Karpas-422 (cell line): ENCODE measurements at regions not wholly inside any gene's neighbourhood (a gene's known extent, or its start where the extent isn't known, plus 50 kb on each side); places are given as distances from the start of the nearest gene placed in this dataset.

ENCODE experiments used
- DNase-seq: peaks from one replicate; pipeline ENCODE4 v3.0.0-alpha.2; 2015
- H2AFZ ChIP-seq: fragments of 200-600 bp; sonication (generic); 2 replicates; pipeline ENCODE4 v1.6.1; 2014; ENCODE audit warnings: antibody characterized with exemption, low read length, mixed read lengths
- H3K27ac ChIP-seq: fragments of 200-600 bp; sonication (generic); 2 replicates; pipeline ENCODE4 v1.5.1; 2014; ENCODE audit warnings: mild to moderate bottlenecking, low read length, moderate library complexity
- H3K27me3 ChIP-seq: fragments of 200-600 bp; sonication (generic); 2 replicates; pipeline ENCODE4 v1.6.1; 2014; ENCODE audit warnings: low read length, mixed read lengths
- H3K36me3 ChIP-seq: fragments of 200-600 bp; sonication (generic); 2 replicates; pipeline ENCODE4 v1.6.1; 2014; ENCODE audit warnings: low read length, mixed read lengths; ENCODE audit not compliant: insufficient read depth
- H3K4me1 ChIP-seq: fragments of 200-600 bp; sonication (generic); 2 replicates; pipeline ENCODE4 v1.6.1; 2014; ENCODE audit warnings: mild to moderate bottlenecking, low read length, mixed read lengths
- H3K4me2 ChIP-seq: fragments of 200-600 bp; sonication (generic); 2 replicates; pipeline ENCODE4 v1.6.1; 2014; ENCODE audit warnings: low read length, low read depth, mild to moderate bottlenecking; ENCODE audit not compliant: poor library complexity, severe bottlenecking
- H3K4me3 ChIP-seq: fragments of 200-600 bp; sonication (generic); 2 replicates; pipeline ENCODE4 v1.5.1; 2014; ENCODE audit warnings: mild to moderate bottlenecking, antibody characterized with exemption, low read length, mixed read lengths
- H3K79me2 ChIP-seq: fragments of 200-600 bp; sonication (generic); 2 replicates; pipeline ENCODE4 v1.6.1; 2014; ENCODE audit warnings: mild to moderate bottlenecking, low read length, mixed read lengths
- H3K9ac ChIP-seq: fragments of 200-600 bp; sonication (generic); 2 replicates; pipeline ENCODE4 v1.6.0; 2014; ENCODE audit warnings: low read length
- H3K9me2 ChIP-seq: fragments of 200-600 bp; sonication (generic), shearing (Covaris generic); replicated peaks from 2 replicates; pipeline ENCODE4 v1.6.0; 2014; ENCODE audit warnings: mild to moderate bottlenecking, low read length, moderate library complexity; ENCODE audit not compliant: insufficient read depth
- H3K9me3 ChIP-seq: fragments of 300-700, 200-600 bp; sonication (generic); 2 replicates; pipeline ENCODE4 v1.6.1; 2014; ENCODE audit warnings: low read length, mixed read lengths
- H4K20me1 ChIP-seq: fragments of 200-600 bp; sonication (generic); 2 replicates; pipeline ENCODE4 v1.6.1; 2014; ENCODE audit warnings: mild to moderate bottlenecking, antibody characterized with exemption, low read length, low read depth; ENCODE audit not compliant: insufficient read depth

DNA sequence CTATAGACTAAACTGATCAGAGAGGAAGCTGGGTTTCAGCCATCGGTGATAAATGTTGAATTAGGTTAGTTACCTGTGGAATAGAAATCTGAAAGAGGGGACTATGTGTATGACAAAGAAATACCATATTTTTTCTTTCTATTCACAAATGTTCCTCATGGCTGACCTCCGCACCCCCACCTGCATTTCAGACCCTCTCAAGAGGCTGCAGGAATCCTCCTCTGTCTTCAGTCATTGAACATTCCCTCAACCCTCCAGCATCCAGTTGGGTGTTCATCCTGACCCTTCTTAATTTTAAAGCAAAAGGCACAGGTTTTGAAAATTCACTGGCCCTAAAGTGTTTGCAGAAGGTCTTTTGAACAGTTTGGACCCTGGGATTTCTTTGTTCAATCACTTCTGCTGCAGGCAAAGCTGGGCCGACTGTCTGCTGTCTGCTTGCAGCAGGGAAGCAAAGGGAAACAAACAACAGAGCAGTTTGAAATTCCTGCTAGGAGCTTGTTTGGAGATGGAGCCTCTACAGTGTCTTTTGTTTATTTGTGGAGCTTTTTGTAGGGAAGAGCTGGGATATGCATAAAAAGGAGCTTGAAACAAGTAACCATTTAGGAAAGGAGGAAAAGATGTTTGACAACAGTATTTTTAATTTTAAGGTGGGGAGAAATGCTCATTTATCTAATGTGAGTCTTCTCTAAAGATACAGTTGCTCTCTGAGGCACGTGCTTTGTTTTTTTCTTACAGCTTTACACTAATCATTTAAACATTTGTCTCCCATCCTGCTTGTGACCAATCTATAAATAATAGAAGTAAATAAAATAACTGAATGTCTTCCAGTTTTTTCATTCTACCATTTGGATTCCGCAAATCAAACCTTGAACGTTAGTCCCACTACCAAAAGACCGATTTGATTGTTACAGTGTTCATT, 213.3 kb upstream of the MMADHC start:
- DNase-seq = no peak
- Histone ChIP-seq H3K9ac (no peak overlapping the region), H3K36me3 (no peaks in the 10 kb centered on the region), H3K4me2 (no peak overlapping the region), H4K20me1 (no peaks in the 10 kb centered on the region), H2AFZ (no peak overlapping the region), H3K9me2 (no peaks in the 10 kb centered on the region), H3K4me1 (no peaks in the 10 kb centered on the region), H3K9me3 (no peaks in the 10 kb centered on the region), H3K27me3 (no peaks in the 10 kb centered on the region), H3K4me3 (no peak overlapping the region), H3K27ac (no peak overlapping the region), H3K79me2 (no peaks in the 10 kb centered on the region)

DNA sequence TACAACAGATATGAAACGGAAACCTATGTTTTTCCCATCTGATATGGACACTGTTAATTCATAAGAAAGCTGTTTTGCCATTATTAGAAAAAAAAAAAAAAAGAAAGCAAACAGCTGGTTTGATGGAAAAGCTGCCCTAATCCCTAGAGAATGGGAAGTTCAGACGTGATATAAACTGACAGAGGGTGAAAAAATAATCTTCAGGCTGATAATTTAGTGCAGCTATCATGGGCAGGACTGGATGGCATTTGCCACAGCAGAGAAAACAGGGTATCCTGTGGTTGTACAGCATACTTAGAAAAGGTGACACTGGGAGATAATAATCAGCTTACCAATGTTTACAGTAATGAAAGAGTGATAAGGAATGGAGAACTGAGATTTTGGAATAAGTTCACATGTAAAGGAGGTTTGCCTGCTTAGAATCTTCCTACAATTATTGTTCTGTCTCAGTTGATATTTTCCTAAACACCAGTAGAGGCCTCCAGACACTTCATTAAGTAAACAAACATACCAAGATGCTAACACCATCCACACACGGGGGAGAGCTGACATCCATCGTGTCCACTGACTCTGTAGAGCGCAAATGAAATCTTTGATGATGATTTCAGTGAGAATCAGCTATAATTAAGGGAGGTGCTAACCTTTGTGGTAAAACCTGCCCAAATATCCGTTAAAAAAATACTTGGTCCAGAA, 211.6 kb upstream of the MMADHC start:
- no peak overlapping the region for H2AFZ ChIP-seq
- no peak overlapping the region for H3K27ac ChIP-seq
- H3K4me2 ChIP-seq = no peak overlapping the region
- no peaks in the 10 kb centered on the region for H3K9me3 ChIP-seq
- no peak overlapping the region for H3K9ac ChIP-seq
- no peaks in the 10 kb centered on the region for H3K4me1 ChIP-seq
- H4K20me1 ChIP-seq = no peaks in the 10 kb centered on the region
- no peaks in the 10 kb centered on the region for H3K27me3 ChIP-seq
- no peaks in the 10 kb centered on the region for H3K9me2 ChIP-seq
- H3K4me3 ChIP-seq = no peak overlapping the region
- no peaks in the 10 kb centered on the region for H3K36me3 ChIP-seq
- DNase-seq = no peak
- no peaks in the 10 kb centered on the region for H3K79me2 ChIP-seq

DNA sequence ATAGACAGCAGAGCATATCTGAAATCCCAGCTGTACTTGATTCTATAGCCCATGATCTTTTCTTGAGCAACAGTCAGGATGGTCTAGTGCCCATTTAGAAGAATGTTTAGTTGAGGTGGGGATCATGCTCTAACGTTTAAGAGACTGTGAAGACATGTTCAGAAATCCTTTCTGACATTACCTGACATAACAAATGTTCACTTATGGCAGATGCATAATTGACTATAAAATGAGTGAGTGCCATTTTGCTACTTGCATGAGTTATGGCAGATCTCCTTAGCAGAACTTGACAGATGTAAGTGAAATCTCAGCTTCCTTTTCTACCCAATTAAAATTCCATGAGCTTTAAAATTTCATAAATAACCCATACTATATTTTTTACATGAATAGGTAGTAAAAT, 209.5 kb upstream of the MMADHC start:
- Histone ChIP-seq H3K27me3 (no peaks in the 10 kb centered on the region), H3K4me2 (no peak overlapping the region), H3K4me3 (no peak overlapping the region), H3K79me2 (no peaks in the 10 kb centered on the region), H3K9me3 (no peaks in the 10 kb centered on the region), H3K36me3 (no peaks in the 10 kb centered on the region), H3K4me1 (no peaks in the 10 kb centered on the region), H2AFZ (no peak overlapping the region), H3K9me2 (no peaks in the 10 kb centered on the region), H4K20me1 (no peaks in the 10 kb centered on the region), H3K9ac (no peak overlapping the region), H3K27ac (no peak overlapping the region)
- DNase-seq = no peak

DNA sequence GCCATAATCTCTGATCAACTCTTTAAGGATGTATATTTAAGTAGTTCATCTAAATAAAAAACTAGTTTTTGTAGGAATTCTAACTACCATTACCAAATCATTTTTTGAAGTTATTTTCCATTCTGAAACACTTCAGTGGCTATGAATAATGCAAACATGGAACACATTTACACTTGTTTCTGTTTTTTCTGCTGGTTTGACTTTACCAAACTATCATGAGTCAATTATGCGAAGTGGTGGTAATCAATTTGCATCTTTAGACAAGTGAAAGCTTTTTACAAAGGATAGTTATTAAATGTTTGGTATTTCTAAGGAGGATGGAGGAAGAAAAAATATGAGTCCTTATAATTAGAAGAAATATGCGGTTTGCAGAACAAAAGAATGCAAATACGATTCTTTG, 202.0 kb upstream of the MMADHC start:
- Histone ChIP-seq H3K27ac (no peak overlapping the region), H3K4me1 (no peaks in the 10 kb centered on the region), H3K9me2 (no peaks in the 10 kb centered on the region), H2AFZ (no peak overlapping the region), H3K27me3 (no peaks in the 10 kb centered on the region), H3K36me3 (no peaks in the 10 kb centered on the region), H3K79me2 (no peaks in the 10 kb centered on the region), H3K9me3 (no peaks in the 10 kb centered on the region; the same call in 1 of the 2 replicates), H4K20me1 (no peaks in the 10 kb centered on the region), H3K4me2 (no peak overlapping the region), H3K4me3 (no peak overlapping the region), H3K9ac (no peak overlapping the region)
- DNase-seq = no peak

DNA sequence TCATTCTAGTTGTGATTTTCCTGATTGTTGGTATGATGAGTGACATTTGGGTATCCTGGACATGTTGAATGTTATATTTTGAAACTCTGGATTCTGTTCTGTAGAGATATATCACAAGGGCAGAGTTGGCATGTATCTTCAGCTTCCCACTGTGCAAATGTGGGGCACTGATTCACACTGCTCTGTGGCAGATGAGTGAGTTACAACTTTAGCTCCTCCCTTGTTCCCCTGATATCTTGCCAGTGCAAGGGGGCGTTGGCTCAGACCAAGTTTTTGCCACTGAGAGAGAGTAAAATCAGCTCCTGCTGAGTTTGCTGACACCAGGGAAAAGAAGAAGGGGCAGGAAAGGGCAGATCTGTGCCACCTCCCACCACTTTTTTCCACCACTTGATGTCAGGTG, 199.6 kb upstream of the MMADHC start:
- Histone ChIP-seq H3K27ac (no peak overlapping the region), H3K27me3 (no peaks in the 10 kb centered on the region), H4K20me1 (no peaks in the 10 kb centered on the region), H2AFZ (no peak overlapping the region), H3K79me2 (no peaks in the 10 kb centered on the region), H3K9me3 (no peaks in the 10 kb centered on the region; the same call in 1 of the 2 replicates), H3K36me3 (no peaks in the 10 kb centered on the region), H3K9me2 (no peaks in the 10 kb centered on the region), H3K4me3 (no peak overlapping the region), H3K9ac (no peak overlapping the region), H3K4me2 (no peak overlapping the region), H3K4me1 (no peaks in the 10 kb centered on the region)
- no peak for DNase-seq

DNA sequence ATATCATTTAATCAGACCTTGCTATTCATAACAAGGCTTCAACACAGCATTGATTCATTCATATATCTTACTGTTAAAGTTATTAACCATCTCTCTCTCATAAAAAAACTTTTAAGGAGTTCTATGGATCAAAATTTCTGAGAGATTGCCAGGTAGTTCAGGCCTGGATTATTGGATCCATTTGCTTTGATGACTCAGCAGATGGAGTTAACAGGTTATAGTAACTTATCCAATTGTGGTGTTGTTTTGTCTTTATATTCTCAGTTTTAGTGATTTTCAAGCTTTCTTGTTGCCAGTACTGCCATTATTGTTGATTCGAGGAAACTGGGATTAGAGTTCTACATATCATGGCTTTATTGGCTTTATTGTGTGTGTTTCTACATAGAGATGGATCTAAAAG, 195.7 kb upstream of the MMADHC start:
- DNase-seq = no peak
- no peaks in the 10 kb centered on the region for H4K20me1 ChIP-seq
- no peaks in the 10 kb centered on the region for H3K9me3 ChIP-seq
- no peak overlapping the region for H2AFZ ChIP-seq
- H3K4me1 ChIP-seq = no peaks in the 10 kb centered on the region
- H3K27me3 ChIP-seq = no peaks in the 10 kb centered on the region
- no peaks in the 10 kb centered on the region for H3K36me3 ChIP-seq
- H3K4me3 ChIP-seq = no peak overlapping the region
- H3K79me2 ChIP-seq = no peaks in the 10 kb centered on the region
- no peaks in the 10 kb centered on the region for H3K9me2 ChIP-seq
- no peak overlapping the region for H3K4me2 ChIP-seq
- H3K27ac ChIP-seq = no peak overlapping the region
- H3K9ac ChIP-seq = no peak overlapping the region

DNA sequence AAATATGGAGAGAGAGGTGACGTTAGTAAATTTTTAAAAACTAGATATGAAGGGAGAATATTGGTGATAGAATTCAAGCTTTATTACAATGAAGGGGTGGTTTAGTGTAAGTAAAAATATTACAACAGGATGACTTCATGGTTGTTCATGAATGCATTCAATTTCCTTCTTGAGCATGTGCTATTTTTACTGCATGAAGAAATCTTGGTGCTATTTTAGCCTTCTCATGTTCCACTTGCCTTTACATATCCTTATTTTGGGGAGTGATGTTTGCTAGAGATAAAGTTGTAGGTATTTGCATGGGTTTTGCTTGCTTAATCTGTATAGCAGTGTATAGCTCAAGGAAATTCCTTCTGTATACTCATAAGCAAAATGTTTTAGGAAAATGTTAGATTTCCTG, 195.0 kb upstream of the MMADHC start:
- no peaks in the 10 kb centered on the region for H4K20me1 ChIP-seq
- H3K4me1 ChIP-seq = no peaks in the 10 kb centered on the region
- no peaks in the 10 kb centered on the region for H3K79me2 ChIP-seq
- H3K9me3 ChIP-seq = no peaks in the 10 kb centered on the region
- H3K36me3 ChIP-seq = no peaks in the 10 kb centered on the region
- no peak overlapping the region for H3K27ac ChIP-seq
- no peak overlapping the region for H3K9ac ChIP-seq
- no peaks in the 10 kb centered on the region for H3K27me3 ChIP-seq
- H3K4me2 ChIP-seq = no peak overlapping the region
- H2AFZ ChIP-seq = no peak overlapping the region
- DNase-seq = no peak
- no peak overlapping the region for H3K4me3 ChIP-seq
- H3K9me2 ChIP-seq = no peaks in the 10 kb centered on the region

DNA sequence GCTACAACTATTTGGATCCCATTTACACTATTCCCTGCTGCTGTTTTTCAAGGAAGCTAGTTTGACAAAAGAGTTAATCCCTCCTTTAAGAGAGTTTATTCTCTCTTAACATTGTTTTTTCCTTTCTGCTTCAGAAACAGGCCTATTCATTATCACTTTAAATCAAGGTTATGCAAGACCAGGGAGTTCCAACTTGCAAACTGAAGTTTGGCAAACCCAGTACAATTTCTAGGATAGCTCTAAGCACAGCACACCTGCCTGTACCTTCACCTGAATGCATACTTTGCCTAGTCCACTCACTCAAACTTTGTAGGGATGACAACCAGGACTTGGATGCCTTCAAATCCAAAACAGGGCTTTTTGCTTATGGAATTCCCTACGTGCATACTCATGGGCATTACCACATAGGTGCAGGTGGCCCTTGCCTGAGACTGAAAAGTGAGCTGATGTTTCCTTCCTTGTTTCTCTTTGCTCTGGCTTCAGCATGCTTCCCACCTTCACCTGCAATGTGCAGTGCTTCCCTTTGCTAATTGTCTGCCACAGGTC, 193.8 kb upstream of the MMADHC start:
- Histone ChIP-seq H3K27ac (no peak overlapping the region), H3K79me2 (no peaks in the 10 kb centered on the region), H3K9me3 (no peaks in the 10 kb centered on the region), H3K9ac (no peak overlapping the region), H2AFZ (no peak overlapping the region), H3K36me3 (no peaks in the 10 kb centered on the region), H3K4me2 (no peak overlapping the region), H3K4me1 (no peaks in the 10 kb centered on the region), H3K4me3 (no peak overlapping the region), H3K27me3 (no peaks in the 10 kb centered on the region), H3K9me2 (no peaks in the 10 kb centered on the region), H4K20me1 (no peaks in the 10 kb centered on the region)
- no peak for DNase-seq
